Right atrium auricular region (tissue), 2 donors: ENCODE measurements at regions not wholly inside any gene's neighbourhood (a gene's known extent, or its start where the extent isn't known, plus 50 kb on each side); places are given as distances from the start of the nearest gene placed in this dataset.

Experiments used
- DNase-seq: peaks from one replicate; pipeline ENCODE4 v3.0.0-alpha.2; 2019; ENCODE audit warnings: low spot score
- H3K27ac ChIP-seq, 2 donors: fragments of 200-600 bp; sonication (generic); 1 replicate in 1 of 2; 2 replicates in 1 of 2; pipeline ENCODE4 v1.5.1; 2016 to 2019
- H3K27me3 ChIP-seq, 2 donors: fragments of 200-600 bp; sonication (generic); one replicate each; pipeline versions ENCODE4 v1.5.1 to v1.6.0; 2017 to 2019
- H3K36me3 ChIP-seq: fragments of 200-600 bp; sonication (generic); one replicate; pipeline ENCODE4 v1.5.1; 2016
- H3K4me1 ChIP-seq, 2 donors: fragments of 200-600 bp; sonication (generic); one replicate each; pipeline versions ENCODE4 v1.5.1 to v1.6.0; 2017 to 2019
- H3K4me3 ChIP-seq, 2 donors: fragments of 200-600 bp; sonication (generic); 1 replicate in 1 of 2; 2 replicates in 1 of 2; pipeline ENCODE4 v1.5.1; 2017 to 2019; ENCODE audit warnings: mild to moderate bottlenecking in 1 of 2, moderate library complexity in 1 of 2
- H3K9me3 ChIP-seq, 2 donors: fragments of 200-600 bp; sonication (generic); one replicate each; pipeline ENCODE4 v1.5.1; 2019
- TF ChIP-seq, protein P1 (sequence below), 2 donors: fragments of 200-600 bp; sonication (generic); IDR thresholded peaks; one replicate each; pipeline ENCODE4 v1.5.1; 2019; ENCODE audit warnings: antibody characterized with exemption in 2 of 2

- H3K27ac ChIP-seq = no peak overlapping the region
- no peak overlapping the region for H3K4me3 ChIP-seq
- no peaks in the 10 kb centered on the region for H3K36me3 ChIP-seq
- H3K27me3 ChIP-seq = no peaks in the 10 kb centered on the region
- H3K4me1 ChIP-seq = no peaks in the 10 kb centered on the region
- no peaks in the 10 kb centered on the region for H3K9me3 ChIP-seq
- TF ChIP-seq, protein P1, sequence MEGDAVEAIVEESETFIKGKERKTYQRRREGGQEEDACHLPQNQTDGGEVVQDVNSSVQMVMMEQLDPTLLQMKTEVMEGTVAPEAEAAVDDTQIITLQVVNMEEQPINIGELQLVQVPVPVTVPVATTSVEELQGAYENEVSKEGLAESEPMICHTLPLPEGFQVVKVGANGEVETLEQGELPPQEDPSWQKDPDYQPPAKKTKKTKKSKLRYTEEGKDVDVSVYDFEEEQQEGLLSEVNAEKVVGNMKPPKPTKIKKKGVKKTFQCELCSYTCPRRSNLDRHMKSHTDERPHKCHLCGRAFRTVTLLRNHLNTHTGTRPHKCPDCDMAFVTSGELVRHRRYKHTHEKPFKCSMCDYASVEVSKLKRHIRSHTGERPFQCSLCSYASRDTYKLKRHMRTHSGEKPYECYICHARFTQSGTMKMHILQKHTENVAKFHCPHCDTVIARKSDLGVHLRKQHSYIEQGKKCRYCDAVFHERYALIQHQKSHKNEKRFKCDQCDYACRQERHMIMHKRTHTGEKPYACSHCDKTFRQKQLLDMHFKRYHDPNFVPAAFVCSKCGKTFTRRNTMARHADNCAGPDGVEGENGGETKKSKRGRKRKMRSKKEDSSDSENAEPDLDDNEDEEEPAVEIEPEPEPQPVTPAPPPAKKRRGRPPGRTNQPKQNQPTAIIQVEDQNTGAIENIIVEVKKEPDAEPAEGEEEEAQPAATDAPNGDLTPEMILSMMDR (IDR thresholded peaks at IDR 0.05) = no peak
- DNase-seq = no peak
These were observed 482.5 kb downstream of the FLRT2 start for GRCh38 chr14:86012461-86012860.

GRCh38 chr14:86003998-86004397 lies 474.1 kb downstream of the FLRT2 start:
- Histone ChIP-seq H3K4me1 (no peaks in the 10 kb centered on the region), H3K9me3 (no peaks in the 10 kb centered on the region), H3K4me3 (no peak overlapping the region), H3K27me3 (no peaks in the 10 kb centered on the region), H3K27ac (no peak overlapping the region), H3K36me3 (no peaks in the 10 kb centered on the region)
- TF ChIP-seq, protein P1 (IDR thresholded peaks at IDR 0.05) = no peak
- no peak for DNase-seq

DNA sequence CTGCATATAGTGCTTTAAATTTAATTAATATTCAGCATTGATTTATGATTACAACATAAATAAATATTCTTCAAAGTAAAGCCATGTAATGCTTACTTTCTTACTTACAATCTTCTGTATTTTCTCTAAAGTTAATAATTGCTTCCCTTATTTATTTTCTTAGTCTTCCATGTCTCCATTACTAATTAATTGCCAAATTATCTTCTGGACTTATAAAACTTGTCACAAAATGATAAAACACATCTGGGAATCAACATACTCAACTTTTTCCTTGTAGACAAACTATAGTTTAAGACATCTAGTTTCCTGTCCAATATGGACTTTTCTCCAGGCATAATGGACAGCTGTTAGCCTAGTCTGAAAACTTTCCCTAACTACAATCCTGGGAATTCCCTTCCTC lies 466.6 kb downstream of the FLRT2 start:
- Histone ChIP-seq H3K36me3 (no peaks in the 10 kb centered on the region), H3K27me3 (no peaks in the 10 kb centered on the region), H3K27ac (no peak overlapping the region), H3K9me3 (peaks cover 0 to 4% of the 10 kb centered on the region in 2 donors), H3K4me1 (no peaks in the 10 kb centered on the region), H3K4me3 (no peak overlapping the region)
- TF ChIP-seq, protein P1 (IDR thresholded peaks at IDR 0.05) = no peak
- no peak for DNase-seq

DNA sequence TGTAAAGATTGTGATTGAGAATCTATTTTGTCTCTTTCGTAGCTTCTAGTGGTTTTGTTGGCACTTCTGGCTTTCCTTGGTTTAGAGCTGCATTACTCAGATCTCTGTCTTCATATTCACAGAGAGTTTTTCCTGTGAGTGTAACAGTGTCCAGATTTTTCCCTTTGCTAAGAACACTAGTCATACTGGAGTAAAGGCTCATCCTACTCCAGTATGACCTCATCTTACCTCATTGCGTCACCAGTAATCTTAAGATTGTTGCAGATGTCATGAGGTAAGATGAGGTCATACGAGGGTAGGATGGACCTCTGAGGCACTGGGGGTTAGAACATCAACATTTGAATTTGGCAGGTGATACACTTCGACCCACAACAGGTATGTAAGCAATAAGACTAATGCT lies 461.2 kb downstream of the FLRT2 start:
- TF ChIP-seq, protein P1 (IDR thresholded peaks at IDR 0.05) = no peak
- no peaks in the 10 kb centered on the region for H3K27me3 ChIP-seq
- no peak for DNase-seq
- H3K4me1 ChIP-seq = no peaks in the 10 kb centered on the region
- H3K36me3 ChIP-seq = no peaks in the 10 kb centered on the region
- H3K27ac ChIP-seq = no peak overlapping the region
- peaks cover 0 to 2% of the 10 kb centered on the region in 2 donors for H3K9me3 ChIP-seq
- no peak overlapping the region for H3K4me3 ChIP-seq

DNA sequence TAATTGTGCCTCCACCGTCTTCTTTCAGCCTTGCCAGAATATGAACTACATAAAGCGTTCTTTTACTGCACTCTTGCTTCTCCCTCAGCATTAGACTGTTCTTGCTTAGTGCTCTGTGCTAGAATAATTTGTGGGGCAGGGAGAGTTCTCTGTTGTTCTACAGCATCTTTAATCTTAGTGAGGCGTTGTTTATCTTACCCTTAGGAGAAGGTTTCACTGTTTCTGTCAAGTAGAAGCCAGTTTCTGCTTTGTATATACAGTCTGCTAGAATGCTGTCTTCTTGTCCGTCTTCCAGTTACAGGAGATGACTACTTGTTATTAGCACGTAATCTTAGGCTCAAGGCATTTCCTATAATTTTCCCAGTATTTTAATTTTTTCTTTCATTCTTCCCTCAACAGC lies 458.0 kb downstream of the FLRT2 start:
- DNase-seq = no peak
- Histone ChIP-seq H3K4me1 (no peaks in the 10 kb centered on the region), H3K27ac (no peak overlapping the region), H3K27me3 (no peaks in the 10 kb centered on the region), H3K4me3 (no peak overlapping the region), H3K9me3 (no peaks in the 10 kb centered on the region), H3K36me3 (no peaks in the 10 kb centered on the region)
- TF ChIP-seq, protein P1 (IDR thresholded peaks at IDR 0.05) = no peak

GRCh38 chr14:85987292-85987691 lies 457.3 kb downstream of the FLRT2 start:
- Histone ChIP-seq H3K27me3 (no peaks in the 10 kb centered on the region), H3K27ac (no peak overlapping the region), H3K36me3 (no peaks in the 10 kb centered on the region), H3K4me3 (no peak overlapping the region), H3K9me3 (no peaks in the 10 kb centered on the region), H3K4me1 (no peaks in the 10 kb centered on the region)
- DNase-seq = no peak
- TF ChIP-seq, protein P1 (IDR thresholded peaks at IDR 0.05) = no peak
